ENCODE measurements at regions not wholly inside any gene's neighbourhood (a gene's known extent, or its start where the extent isn't known, plus 50 kb on each side); places are given as distances from the start of the nearest gene placed in this dataset.
"Not testable (repeated sequence)": the region's sequence is repeated elsewhere in the genome, so short reads cannot be mapped to it uniquely, and the experiment has no call there.

DNA sequence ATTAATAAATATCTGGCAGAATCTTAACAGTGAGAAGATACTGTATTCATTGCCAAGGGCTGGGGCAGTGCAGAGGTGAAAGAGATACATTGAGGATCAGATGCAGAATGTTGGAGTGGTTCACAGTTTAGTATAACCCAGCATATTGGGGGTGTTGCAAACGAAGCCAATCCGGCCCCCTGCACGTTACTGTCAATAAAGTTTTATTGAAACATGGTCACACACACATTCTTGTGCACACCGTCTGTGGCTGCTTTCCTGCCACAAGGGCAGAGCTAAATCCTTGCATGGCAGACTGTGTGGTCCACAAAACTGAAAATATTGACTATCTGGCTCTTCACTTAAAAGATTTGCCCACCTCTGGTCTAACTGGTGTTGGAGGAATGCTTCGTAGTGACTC, 119.7 kb downstream of the SHOX start:
- no peak for DNase-seq (ENCODE audit: extremely low spot score)
- TF ChIP-seq LEF1 (IDR thresholded peaks at IDR 0.05; ENCODE audit: borderline replicate concordance) (no peak), HDGF (IDR thresholded peaks at IDR 0.05; ENCODE audit: borderline replicate concordance) (no peak), FOXA1 (IDR thresholded peaks at IDR 0.05) (no peak), TARDBP (IDR thresholded peaks at IDR 0.05) (no peak), L3MBTL2 (conservative IDR thresholded peaks at IDR 0.05) (no peak), ZNF384 (IDR thresholded peaks at IDR 0.05) (0 out of 2 replicates have a peak, but pooled peaks have one; percentile 50)
- ChIA-PET CTCF (no interaction called here), POLR2A (no interaction called here)

DNA sequence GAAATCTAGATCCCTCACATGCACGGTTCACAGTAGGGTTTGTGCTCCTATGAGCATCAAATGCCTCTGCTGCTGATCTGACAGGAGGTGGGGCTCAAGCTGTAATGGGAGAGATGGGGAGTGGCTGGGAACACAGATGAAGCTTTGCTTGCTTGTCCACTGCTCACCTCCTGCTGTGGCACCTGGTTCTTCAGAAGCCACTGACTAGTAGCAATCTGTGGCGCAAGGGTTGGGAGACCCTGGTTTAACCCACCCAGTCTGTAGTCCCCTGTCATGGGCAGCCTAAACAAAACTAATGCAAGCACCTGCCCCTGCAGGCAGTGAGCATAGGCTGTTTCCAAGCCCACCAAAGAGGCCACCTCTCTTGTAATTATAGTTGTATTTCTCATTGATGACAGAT, 116.6 kb downstream of the SHOX start:
- POLR2A ChIA-PET, result no interaction called here

DNA sequence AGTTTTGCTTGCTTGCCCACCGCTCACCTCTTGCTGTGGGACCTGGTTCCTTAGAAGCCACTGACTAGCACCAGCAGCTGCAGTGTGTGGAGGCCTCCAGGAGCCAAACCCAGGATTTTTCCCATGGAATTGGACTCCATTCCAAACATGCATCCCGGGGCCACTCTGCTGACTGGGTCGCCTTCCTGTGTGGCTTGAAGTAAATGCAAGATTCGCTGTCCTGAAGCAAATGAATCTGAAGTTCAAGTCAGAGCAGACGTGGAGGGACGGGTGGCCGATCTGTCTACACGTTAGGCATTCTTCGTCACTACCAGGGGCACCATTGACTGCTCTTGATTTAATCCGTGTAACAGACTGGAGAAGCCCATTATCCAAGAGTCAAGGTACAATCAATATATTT, 109.0 kb downstream of the SHOX start:
- DNase-seq (ENCODE audit: extremely low spot score), result no peak
- TF ChIP-seq ARNT (IDR thresholded peaks at IDR 0.05) (no peak), HDGF (IDR thresholded peaks at IDR 0.05; ENCODE audit: borderline replicate concordance) (no peak), L3MBTL2 (conservative IDR thresholded peaks at IDR 0.05) (no peak), BHLHE40 (IDR thresholded peaks at IDR 0.05; ENCODE audit: borderline replicate concordance) (no peak), SUZ12 (IDR thresholded peaks at IDR 0.05) (no peak), NFRKB (IDR thresholded peaks at IDR 0.05) (no peak)
- POLR2A ChIA-PET, result no interaction called here
- CTCF ChIA-PET, result no interaction called here

More for the DNA sequence above, 116.6 kb downstream of the SHOX start:
- TF ChIP-seq BHLHE40 (IDR thresholded peaks at IDR 0.05; ENCODE audit: borderline replicate concordance), result no peak
- no peak for TF ChIP-seq TARDBP (IDR thresholded peaks at IDR 0.05)
- TF ChIP-seq ARNT (IDR thresholded peaks at IDR 0.05), result no peak
- no peak for TF ChIP-seq SP1 (IDR thresholded peaks at IDR 0.05)
- TF ChIP-seq ZNF384 (IDR thresholded peaks at IDR 0.05), result no peak
- no peak for TF ChIP-seq HDGF (IDR thresholded peaks at IDR 0.05; ENCODE audit: borderline replicate concordance)
- no peak for TF ChIP-seq FOXK2 (IDR thresholded peaks at IDR 0.05)
- no peak for TF ChIP-seq FOXA1 (IDR thresholded peaks at IDR 0.05)
- TF ChIP-seq FOXM1 (IDR thresholded peaks at IDR 0.05; ENCODE audit: borderline replicate concordance), result no peak
- no peak for TF ChIP-seq CTBP1 (IDR thresholded peaks at IDR 0.05; ENCODE audit: borderline replicate concordance)
- TF ChIP-seq PKNOX1 (IDR thresholded peaks at IDR 0.05), result no peak
- TF ChIP-seq L3MBTL2 (conservative IDR thresholded peaks at IDR 0.05), result no peak
- TF ChIP-seq LEF1 (IDR thresholded peaks at IDR 0.05; ENCODE audit: borderline replicate concordance), result no peak
- TF ChIP-seq NFRKB (IDR thresholded peaks at IDR 0.05), result no peak
- no peak for TF ChIP-seq ELF4 (IDR thresholded peaks at IDR 0.05)
- TF ChIP-seq SUZ12 (IDR thresholded peaks at IDR 0.05), result no peak
- CTCF ChIA-PET, result no interaction called here
- DNase-seq (ENCODE audit: extremely low spot score), result no peak

DNA sequence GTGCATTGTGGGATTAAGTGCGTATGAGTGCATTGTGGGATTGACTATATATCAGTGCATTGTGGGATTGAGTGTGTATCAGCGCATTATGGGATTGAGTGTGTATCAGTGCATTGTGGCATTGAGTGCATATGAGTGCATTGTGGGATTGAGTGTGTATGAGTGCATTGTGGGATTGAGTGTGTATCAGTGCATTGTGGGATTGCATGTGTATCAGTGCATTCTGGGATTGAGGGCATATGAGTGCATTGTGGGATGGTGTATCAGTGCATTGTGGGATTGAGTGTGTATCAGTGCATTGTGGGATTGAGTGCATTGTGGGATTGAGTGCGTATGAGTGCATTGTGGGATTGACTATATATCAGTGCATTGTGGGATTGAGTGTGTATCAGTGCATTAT, 106.4 kb downstream of the SHOX start:
- DNase-seq (ENCODE audit: extremely low spot score); POLR2A ChIA-PET; CTCF ChIA-PET: not testable (repeated sequence)

DNA sequence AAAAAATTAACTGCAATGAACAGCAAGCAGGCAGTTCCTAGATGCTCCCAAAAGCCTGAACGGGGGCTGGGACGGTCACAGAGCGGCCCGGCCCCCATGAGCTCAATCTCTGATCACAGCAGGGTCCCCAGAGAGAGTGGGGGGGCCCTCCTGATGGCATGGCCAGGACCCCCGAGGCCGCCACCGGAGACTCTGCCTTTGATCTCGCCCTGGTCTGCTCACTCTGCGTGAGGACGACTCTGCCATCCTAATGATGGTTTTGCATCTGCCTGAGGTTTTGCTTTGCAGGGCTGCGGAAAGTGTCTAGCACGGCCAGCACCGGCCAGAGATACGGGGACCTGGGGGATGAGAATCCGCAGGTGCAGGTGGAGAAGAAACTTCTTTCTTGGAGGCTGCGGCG, 103.8 kb downstream of the SHOX start:
- ChIA-PET POLR2A (no interaction called here), CTCF (no interaction called here)
- no peak for DNase-seq (ENCODE audit: extremely low spot score)
- TF ChIP-seq BHLHE40 (IDR thresholded peaks at IDR 0.05; ENCODE audit: borderline replicate concordance) (no peak), FOXK2 (IDR thresholded peaks at IDR 0.05) (no peak), TARDBP (IDR thresholded peaks at IDR 0.05) (no peak), L3MBTL2 (conservative IDR thresholded peaks at IDR 0.05) (no peak), ARNT (IDR thresholded peaks at IDR 0.05) (no peak), CTBP1 (IDR thresholded peaks at IDR 0.05; ENCODE audit: borderline replicate concordance) (no peak), PKNOX1 (IDR thresholded peaks at IDR 0.05) (no peak), ELF4 (IDR thresholded peaks at IDR 0.05) (no peak), LEF1 (IDR thresholded peaks at IDR 0.05; ENCODE audit: borderline replicate concordance) (no peak), HDGF (IDR thresholded peaks at IDR 0.05; ENCODE audit: borderline replicate concordance) (no peak), FOXM1 (IDR thresholded peaks at IDR 0.05; ENCODE audit: borderline replicate concordance) (no peak), ZNF384 (IDR thresholded peaks at IDR 0.05) (no peak), SUZ12 (IDR thresholded peaks at IDR 0.05) (no peak)

GRCh38 chrX:733961-734360, 103.4 kb downstream of the SHOX start:
- ChIA-PET POLR2A (no interaction called here), CTCF (no interaction called here)
- no peak for TF ChIP-seq FOXK2 (IDR thresholded peaks at IDR 0.05)
- TF ChIP-seq HDGF (IDR thresholded peaks at IDR 0.05; ENCODE audit: borderline replicate concordance), result no peak
- TF ChIP-seq CTBP1 (IDR thresholded peaks at IDR 0.05; ENCODE audit: borderline replicate concordance), result no peak
- TF ChIP-seq BHLHE40 (IDR thresholded peaks at IDR 0.05; ENCODE audit: borderline replicate concordance), result no peak
- no peak for TF ChIP-seq PKNOX1 (IDR thresholded peaks at IDR 0.05)
- TF ChIP-seq L3MBTL2 (conservative IDR thresholded peaks at IDR 0.05), result no peak
- no peak for TF ChIP-seq NFRKB (IDR thresholded peaks at IDR 0.05)
- TF ChIP-seq SP1 (IDR thresholded peaks at IDR 0.05), result no peak
- no peak for TF ChIP-seq ELF4 (IDR thresholded peaks at IDR 0.05)
- TF ChIP-seq LEF1 (IDR thresholded peaks at IDR 0.05; ENCODE audit: borderline replicate concordance), result no peak
- TF ChIP-seq FOXA1 (IDR thresholded peaks at IDR 0.05), result no peak
- no peak for DNase-seq (ENCODE audit: extremely low spot score)
